GM13976 (cell line): ENCODE measurements at regions not wholly inside any gene's neighbourhood (a gene's known extent, or its start where the extent isn't known, plus 50 kb on each side); places are given as distances from the start of the nearest gene placed in this dataset.
"Not testable (repeated sequence)": the region's sequence is repeated elsewhere in the genome, so short reads cannot be mapped to it uniquely, and the experiment has no call there.

Source experiments
- DNase-seq: peaks from one replicate; pipeline ENCODE4 v3.0.0; 2012; ENCODE audit warnings: low spot score
- in situ Hi-C: fragments of 300-500 bp; cut with MboI; formaldehyde crosslinking; loops from one replicate; pipeline ENCODE4 v1.12.0; 2022; ENCODE audit warnings: low sequenced_read_pairs, mixed read lengths, inconsistent platforms; ENCODE audit not compliant: unreplicated experiment
- TF ChIP-seq, protein P1 (sequence below): IDR thresholded peaks from 2 replicates; pipeline ENCODE4 v1.5.1; 2012; ENCODE audit warnings: borderline replicate concordance, mild to moderate bottlenecking; ENCODE audit not compliant: insufficient read depth; ENCODE audit errors: extremely low read depth, missing control alignments, control extremely low read depth

DNA sequence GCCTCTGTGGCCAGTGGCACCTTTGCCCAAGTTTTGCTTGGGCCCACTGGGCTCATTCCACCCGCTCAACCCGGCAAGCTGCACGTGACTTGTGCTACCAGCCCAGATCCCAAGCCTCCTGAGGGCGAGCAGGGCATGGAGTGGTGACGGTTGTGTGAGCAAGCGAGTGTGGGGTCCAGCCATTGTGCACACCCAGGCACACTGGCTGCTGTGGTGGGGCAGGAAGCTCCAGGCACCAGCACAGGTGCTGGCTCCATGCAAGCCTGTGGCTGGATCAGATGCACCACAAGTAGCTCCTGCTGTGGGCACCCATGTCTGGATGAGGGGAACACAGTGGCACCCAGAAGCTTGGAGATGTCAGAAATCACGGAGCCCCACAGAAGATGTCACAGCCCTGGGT, 557.0 kb upstream of the GNPDA2 start:
- in situ Hi-C loops = no loop called here
- TF ChIP-seq, protein P1, sequence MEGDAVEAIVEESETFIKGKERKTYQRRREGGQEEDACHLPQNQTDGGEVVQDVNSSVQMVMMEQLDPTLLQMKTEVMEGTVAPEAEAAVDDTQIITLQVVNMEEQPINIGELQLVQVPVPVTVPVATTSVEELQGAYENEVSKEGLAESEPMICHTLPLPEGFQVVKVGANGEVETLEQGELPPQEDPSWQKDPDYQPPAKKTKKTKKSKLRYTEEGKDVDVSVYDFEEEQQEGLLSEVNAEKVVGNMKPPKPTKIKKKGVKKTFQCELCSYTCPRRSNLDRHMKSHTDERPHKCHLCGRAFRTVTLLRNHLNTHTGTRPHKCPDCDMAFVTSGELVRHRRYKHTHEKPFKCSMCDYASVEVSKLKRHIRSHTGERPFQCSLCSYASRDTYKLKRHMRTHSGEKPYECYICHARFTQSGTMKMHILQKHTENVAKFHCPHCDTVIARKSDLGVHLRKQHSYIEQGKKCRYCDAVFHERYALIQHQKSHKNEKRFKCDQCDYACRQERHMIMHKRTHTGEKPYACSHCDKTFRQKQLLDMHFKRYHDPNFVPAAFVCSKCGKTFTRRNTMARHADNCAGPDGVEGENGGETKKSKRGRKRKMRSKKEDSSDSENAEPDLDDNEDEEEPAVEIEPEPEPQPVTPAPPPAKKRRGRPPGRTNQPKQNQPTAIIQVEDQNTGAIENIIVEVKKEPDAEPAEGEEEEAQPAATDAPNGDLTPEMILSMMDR = no peak
- no peak for DNase-seq

DNA sequence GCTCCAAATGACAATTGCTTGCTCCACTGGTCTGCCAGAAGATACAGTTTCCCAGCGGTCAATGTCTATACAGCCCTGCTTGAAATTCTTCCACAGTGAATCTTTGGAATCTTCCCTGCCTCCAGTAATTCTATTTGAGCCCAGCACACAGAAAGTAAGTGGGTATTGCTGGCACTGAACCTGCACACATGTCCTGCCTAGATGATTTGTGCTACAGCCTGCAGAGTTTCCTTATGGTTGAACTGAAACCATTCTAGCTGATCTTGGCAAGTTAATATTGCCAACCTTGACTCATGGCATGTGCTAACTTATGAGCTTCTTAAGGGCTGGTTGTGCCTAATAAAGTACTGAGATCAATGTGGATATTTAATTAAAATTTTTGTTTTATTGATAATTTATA, 553.8 kb upstream of the GNPDA2 start:
- TF ChIP-seq, protein P1 = no peak
- in situ Hi-C loops = no loop called here
- DNase-seq = no peak

DNA sequence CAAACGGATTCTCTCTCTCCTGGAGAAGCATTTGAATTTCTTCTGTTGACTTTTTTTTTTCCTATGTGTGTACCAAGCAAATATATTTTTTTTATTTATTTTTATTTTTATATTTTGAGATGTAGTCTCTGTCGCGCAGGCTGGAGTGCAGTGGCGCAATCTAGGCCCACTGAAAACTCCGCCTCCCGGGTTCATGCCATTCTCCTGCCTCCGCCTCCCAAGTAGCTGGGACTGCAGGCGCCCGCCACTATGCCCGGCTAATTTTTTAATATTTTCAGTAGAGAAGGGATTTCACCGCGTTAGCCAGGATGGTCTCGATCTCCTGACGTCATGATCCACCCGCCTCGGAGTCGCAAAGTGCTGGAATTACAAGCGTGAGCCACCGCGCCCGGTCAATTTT, 549.5 kb upstream of the GNPDA2 start:
- TF ChIP-seq, protein P1 = no peak
- in situ Hi-C loops = no loop called here
- DNase-seq = no peak

DNA sequence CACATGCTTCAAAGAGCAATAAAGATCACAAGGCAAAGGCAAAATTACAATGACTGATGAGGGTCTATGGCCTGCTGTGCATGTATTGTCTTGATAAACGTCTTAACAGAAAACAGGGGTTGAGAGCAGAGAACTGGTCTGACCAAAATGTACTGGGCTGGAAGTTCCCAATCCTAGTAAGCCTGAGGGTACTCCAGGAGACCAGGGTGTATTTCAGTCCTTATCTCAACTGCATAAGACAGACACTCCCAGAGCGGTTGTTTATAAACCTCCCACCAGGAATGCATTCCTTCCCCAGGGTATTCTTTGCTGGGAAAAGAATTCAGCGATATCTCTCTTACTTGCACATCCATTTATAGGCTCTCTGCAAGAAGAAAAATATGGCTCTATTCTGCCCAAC, 521.8 kb upstream of the GNPDA2 start:
- in situ Hi-C loops, DNase-seq: not testable (repeated sequence)

DNA sequence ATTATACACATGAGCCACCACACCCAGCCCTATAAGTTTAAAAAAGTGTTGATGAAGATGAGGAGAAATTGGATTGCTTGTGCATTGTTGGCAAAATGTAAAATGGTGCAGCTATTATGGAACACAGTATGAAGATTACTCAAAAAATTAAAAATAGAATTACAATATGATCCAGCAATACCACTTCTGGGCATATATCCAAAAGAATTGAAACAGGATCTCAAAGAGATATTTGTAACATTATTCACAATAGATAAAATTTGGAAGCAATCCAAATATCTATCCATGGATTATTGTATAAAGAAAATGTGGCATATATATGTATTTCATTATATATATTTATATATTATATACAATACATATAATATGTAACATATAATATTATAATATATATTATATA, 515.6 kb upstream of the GNPDA2 start:
- TF ChIP-seq, protein P1 = no peak
- DNase-seq = no peak
- in situ Hi-C loops = no loop called here

DNA sequence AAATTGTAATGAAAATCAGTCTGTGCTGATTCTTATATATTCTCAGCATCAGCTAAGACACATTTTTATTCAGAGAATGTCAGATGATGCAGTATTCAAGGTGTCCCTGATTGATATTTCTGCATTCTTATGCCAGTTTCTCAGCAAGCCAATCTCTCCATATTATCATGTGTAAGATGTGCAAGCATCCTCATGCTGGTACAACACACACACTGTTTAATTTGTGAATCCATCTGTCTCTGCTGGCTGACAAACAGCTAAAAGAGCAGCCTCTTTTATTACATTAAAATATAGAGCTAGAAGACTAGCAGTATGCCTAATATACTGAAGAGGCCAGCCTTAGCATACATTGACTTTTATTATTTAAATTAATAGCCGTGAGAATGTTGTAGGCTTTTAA, 502.9 kb upstream of the GNPDA2 start:
- in situ Hi-C loops = no loop called here
- TF ChIP-seq, protein P1 = no peak
- DNase-seq = no peak

DNA sequence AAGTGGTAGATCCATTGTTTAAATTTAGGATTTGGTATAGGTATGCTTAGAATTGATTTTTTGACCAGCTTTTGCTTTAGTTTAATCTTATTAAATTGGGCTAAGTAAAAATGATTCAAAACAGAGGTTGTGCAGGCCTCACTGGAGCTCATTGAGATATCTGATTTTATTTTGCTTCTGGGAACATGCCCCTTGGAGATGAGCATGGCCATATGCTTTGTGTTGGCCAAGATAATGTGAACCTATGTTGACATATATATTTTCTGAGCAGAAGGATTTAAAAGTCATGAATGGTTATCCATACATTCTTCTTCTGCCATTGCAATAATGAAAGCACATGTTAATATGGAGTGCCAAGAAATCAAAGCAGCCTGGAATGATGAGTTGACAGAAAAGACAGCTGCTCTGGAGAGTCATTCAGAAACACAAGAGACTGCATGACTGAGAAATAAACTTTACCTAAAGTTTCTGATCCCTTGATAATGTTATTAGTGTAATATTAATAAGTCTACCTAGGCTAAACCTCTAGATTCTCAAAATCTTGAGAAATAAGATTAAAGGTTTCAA, 489.7 kb upstream of the GNPDA2 start:
- TF ChIP-seq, protein P1 = no peak
- in situ Hi-C loops = no loop called here
- DNase-seq = no peak

DNA sequence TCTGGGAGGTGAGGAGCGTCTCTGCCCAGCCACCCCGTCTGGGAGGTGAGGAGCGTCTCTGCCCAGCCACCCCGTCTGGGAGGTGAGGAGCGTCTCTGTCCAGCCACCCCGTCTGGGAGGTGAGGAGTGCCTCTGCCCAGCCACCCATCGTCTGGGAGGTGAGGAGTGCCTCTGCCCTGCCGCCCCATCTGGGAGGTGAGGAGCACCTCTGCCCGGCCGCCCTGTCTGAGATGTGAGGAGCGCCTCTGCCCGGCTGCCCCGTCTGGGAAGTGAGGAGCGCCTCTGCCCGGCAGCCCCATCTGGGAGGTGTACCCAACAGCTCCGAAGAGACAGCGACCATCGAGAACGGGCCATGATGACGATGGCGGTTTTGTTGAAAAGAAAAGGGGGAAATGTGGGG, 482.1 kb upstream of the GNPDA2 start:
- DNase-seq, in situ Hi-C loops: not testable (repeated sequence)

DNA sequence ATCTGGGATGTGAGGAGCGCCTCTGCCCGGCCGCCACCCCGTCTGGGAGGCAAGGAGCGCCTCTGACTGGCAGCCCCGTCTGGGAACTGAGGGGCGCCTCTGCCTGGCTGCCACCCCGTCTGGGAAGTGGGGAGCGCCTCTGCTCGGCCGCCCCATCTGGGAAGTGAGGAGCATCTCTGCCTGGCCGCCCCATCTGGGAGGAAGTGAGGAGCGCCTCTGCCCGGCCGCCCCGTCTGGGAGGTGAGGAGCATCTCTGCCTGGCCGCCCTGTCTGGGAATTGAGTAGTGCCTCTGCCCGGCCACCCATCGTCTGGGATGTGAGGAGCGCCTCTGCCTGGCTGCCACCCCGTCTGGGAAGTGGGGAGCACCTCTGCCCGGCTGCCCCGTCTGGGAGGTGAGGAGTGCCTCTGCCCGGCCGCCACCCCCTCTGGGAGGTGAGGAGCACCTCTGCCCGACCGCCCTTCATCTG, 481.5 kb upstream of the GNPDA2 start:
- DNase-seq, in situ Hi-C loops: not testable (repeated sequence)

DNA sequence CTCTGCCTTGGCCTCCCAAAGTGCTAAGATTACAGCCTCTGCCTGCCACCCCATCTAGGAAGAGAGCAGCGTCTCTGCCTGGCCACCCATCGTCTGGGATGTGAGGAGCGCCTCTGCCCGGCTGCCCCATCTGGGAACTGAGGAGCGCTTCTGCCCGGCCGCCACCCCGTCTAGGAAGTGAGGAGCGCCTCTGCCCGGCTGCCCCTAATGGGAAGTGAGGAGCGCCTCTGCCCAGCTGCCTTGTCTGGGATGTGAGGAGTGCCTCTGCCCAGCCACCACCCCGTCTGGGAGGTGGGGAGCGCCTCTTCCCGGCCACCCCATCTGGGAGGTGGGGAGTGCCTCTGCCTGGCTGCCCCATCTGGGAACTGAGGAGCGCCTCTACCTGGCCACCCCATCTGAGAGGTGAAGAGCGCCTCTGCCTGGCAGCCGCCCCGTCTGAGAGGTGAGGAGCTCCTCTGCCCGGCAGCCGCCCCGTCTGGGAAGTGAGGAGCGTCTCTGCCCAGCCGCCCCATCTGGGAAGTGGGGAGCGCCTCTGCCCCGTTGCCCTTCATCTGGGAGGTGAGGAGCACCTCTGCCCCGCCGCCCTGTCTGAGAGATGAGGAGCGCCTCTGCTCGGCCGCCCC, 481.0 kb upstream of the GNPDA2 start:
- DNase-seq, in situ Hi-C loops: not testable (repeated sequence)
